ENCODE measurements at regions not wholly inside any gene's neighbourhood (a gene's known extent, or its start where the extent isn't known, plus 50 kb on each side); places are given as distances from the start of the nearest gene placed in this dataset.

- TF ChIP-seq IRF5 (IDR thresholded peaks at IDR 0.05; ENCODE audit: borderline replicate concordance), result no peak
- no peak for TF ChIP-seq SUPT20H (IDR thresholded peaks at IDR 0.05; ENCODE audit: borderline replicate concordance, control insufficient read depth, low read depth, low read length)
- no peak for TF ChIP-seq FOXK2 (IDR thresholded peaks at IDR 0.05)
- no peak for TF ChIP-seq ZNF207 (IDR thresholded peaks at IDR 0.05; ENCODE audit: borderline replicate concordance)
- TF ChIP-seq SREBF1 (IDR thresholded peaks at IDR 0.05; ENCODE audit: low read length), result no peak
These were observed 241.4 kb downstream of the KCNS3 start (continued) for GRCh38 chr2:18119883-18120282.

- no peak overlapping the region for H3K27ac ChIP-seq (ENCODE audit: control insufficient read depth, insufficient read depth)
- no peak for DNase-seq (ENCODE audit: low read depth, low spot score)
- H3K27me3 ChIP-seq (replicated peaks in 1 of 2; ENCODE audit: control insufficient read depth in 2 of 2, insufficient read depth in 2 of 2, low read length in 1 of 2), result no peaks in the 10 kb centered on the region; a peak in 1 of 4 replicates
- H3K4me1 ChIP-seq (ENCODE audit: control insufficient read depth, insufficient read depth, low read length), result no peaks in the 10 kb centered on the region
- CTCF ChIA-PET, result interaction anchor here (1.1 to 1.6 kb wide), 2 partner anchors 31 to 267 kb away, joined by 5 to 7 read pairs; no protein-coding TSS in a partner anchor
- no TSS peak for BruUV-seq (replicated peaks)
- no peaks in the 10 kb centered on the region for H3K79me2 ChIP-seq (ENCODE audit: control insufficient read depth, insufficient read depth, low read length)
- intact Hi-C loops (cut with micrococcal nuclease; ENCODE audit: unreplicated experiment) (loop anchor here (10.0 kb wide), 1 partner anchor 264 kb away; no protein-coding TSS in a partner anchor), in situ Hi-C loops (cut with MboI) (no loop called here)
- H3K9ac ChIP-seq (ENCODE audit: control insufficient read depth, insufficient read depth, low read length), result no peak overlapping the region
- H4K20me1 ChIP-seq (ENCODE audit: control insufficient read depth, insufficient read depth), result no peaks in the 10 kb centered on the region
- no peak overlapping the region for H2AFZ ChIP-seq (ENCODE audit: control insufficient read depth, low read depth, low read length)
- H3K9me3 ChIP-seq (replicated peaks; ENCODE audit: control insufficient read depth, insufficient read depth, low read length), result no peaks in the 10 kb centered on the region
- SMC1A ChIA-PET (ENCODE audit: uncharacterized antibody, unreplicated experiment), result interaction anchor here (1.0 kb wide), 1 partner anchor 14 kb away, joined by 3 read pairs; no protein-coding TSS in a partner anchor
- 11% methylated on average over 5 of the region's 5 CpGs for whole genome bisulfite sequencing (ENCODE audit: insufficient coverage, insufficient replicate concordance, low lambda C conversion rate, missing lambda C conversion rate)
- RAD21 ChIA-PET (ENCODE audit: unreplicated experiment), result no interaction called here
- H3K36me3 ChIP-seq (ENCODE audit: control insufficient read depth in 2 of 2, insufficient read depth in 2 of 2, low read length in 1 of 2), result no peaks in the 10 kb centered on the region
- H3K4me2 ChIP-seq (ENCODE audit: control insufficient read depth, insufficient read depth), result no peak overlapping the region
- POLR2A ChIA-PET, result no interaction called here
- no peak for FAIRE-seq
- ATAC-seq, result no peak
- no peak overlapping the region for H3K4me3 ChIP-seq
- TF ChIP-seq RELB (IDR thresholded peaks at IDR 0.05; ENCODE audit: low read depth) (no peak), MTA3 (IDR thresholded peaks at IDR 0.05; ENCODE audit: borderline replicate concordance, low read length) (no peak), BRCA1 (IDR thresholded peaks at IDR 0.05; ENCODE audit: low read depth, low read length) (no peak), POU2F2 (IDR thresholded peaks at IDR 0.05; ENCODE audit: borderline replicate concordance, low read depth, low read length) (no peak), CBX5 (IDR thresholded peaks at IDR 0.05; ENCODE audit: low read depth) (no peak), CREM (IDR thresholded peaks at IDR 0.05; ENCODE audit: low read depth) (no peak), ZBTB4 (CRISPR knock-in tag; IDR thresholded peaks at IDR 0.05) (no peak), SMC3 (IDR thresholded peaks at IDR 0.05; ENCODE audit: borderline replicate concordance, low read length) (no peak), BCL11A (IDR thresholded peaks at IDR 0.05; ENCODE audit: low read depth, low read length) (no peak), JUNB (IDR thresholded peaks at IDR 0.05) (no peak), ZZZ3 (IDR thresholded peaks at IDR 0.05; ENCODE audit: control insufficient read depth, insufficient read length, low read depth) (no peak), BACH1 (IDR thresholded peaks at IDR 0.05; ENCODE audit: borderline replicate concordance) (no peak)
- TF ChIP-seq, protein P1, sequence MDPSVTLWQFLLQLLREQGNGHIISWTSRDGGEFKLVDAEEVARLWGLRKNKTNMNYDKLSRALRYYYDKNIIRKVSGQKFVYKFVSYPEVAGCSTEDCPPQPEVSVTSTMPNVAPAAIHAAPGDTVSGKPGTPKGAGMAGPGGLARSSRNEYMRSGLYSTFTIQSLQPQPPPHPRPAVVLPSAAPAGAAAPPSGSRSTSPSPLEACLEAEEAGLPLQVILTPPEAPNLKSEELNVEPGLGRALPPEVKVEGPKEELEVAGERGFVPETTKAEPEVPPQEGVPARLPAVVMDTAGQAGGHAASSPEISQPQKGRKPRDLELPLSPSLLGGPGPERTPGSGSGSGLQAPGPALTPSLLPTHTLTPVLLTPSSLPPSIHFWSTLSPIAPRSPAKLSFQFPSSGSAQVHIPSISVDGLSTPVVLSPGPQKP (IDR thresholded peaks at IDR 0.05; ENCODE audit: low read depth, low read length), result no peak
These were observed 240.2 kb downstream of the KCNS3 start for GRCh38 chr2:18118703-18119102.
